Body of pancreas (tissue), 4 donors: ENCODE measurements at regions not wholly inside any gene's neighbourhood (a gene's known extent, or its start where the extent isn't known, plus 50 kb on each side); places are given as distances from the start of the nearest gene placed in this dataset.

ENCODE experiments used
- ATAC-seq: fragments of 150-250 bp; one replicate; pipeline ENCODE4 v1.9.1; 2016
- DNase-seq, 4 donors: peaks; one replicate each; pipeline ENCODE4 v3.0.0-alpha.2; 2019
- H3K27ac ChIP-seq, 4 donors: fragments of 200-600 bp; sonication (generic); 1 replicate in 3 of 4; 2 replicates in 1 of 4; pipeline versions ENCODE4 v1.5.1 to v1.6.1; 2016 to 2019; ENCODE audit warnings: mild to moderate bottlenecking in 1 of 4, mixed read lengths in 1 of 4, moderate library complexity in 1 of 4
- H3K27me3 ChIP-seq, 2 donors: fragments of 200-600 bp; sonication (generic); one replicate each; pipeline ENCODE4 v1.6.0; 2016; ENCODE audit warnings: mild to moderate bottlenecking in 1 of 2
- H3K36me3 ChIP-seq, 2 donors: fragments of 200-600 bp; sonication (generic); replicated peaks in 1 of 2; 2 replicates each; pipeline ENCODE4 v1.5.1; 2016; ENCODE audit warnings: low read depth in 2 of 2; ENCODE audit not compliant: insufficient read depth in 1 of 2
- H3K4me1 ChIP-seq: fragments of 200-600 bp; sonication (generic); one replicate; pipeline ENCODE4 v1.6.0; 2016
- H3K4me3 ChIP-seq, 2 donors: fragments of 200-600 bp; sonication (generic); 1 replicate in 1 of 2; 2 replicates in 1 of 2; pipeline ENCODE4 v1.5.1; 2016 to 2019
- H3K9me3 ChIP-seq, 3 donors: fragments of 200-600 bp; sonication (generic); 1 replicate in 2 of 3; 2 replicates in 1 of 3; pipeline ENCODE4 v1.5.1; 2016
- CTCF ChIP-seq, 7 experiments: fragments of 450-650 bp in 4 of 7; fragments of 200-600 bp in 3 of 7; sonication (generic) in 3 of 7; IDR thresholded peaks; one replicate each; pipeline ENCODE4 v1.5.1; 2016 to 2019; ENCODE audit warnings: antibody characterized with exemption in 7 of 7
- POLR2A ChIP-seq, 3 donors: fragments of 450-650 bp; IDR thresholded peaks; one replicate each; pipeline ENCODE4 v1.6.1; 2016; ENCODE audit warnings: antibody characterized with exemption in 3 of 3, mild to moderate bottlenecking in 2 of 3
- WGBS, 2 donors: methylation state at CpG; one replicate each; pipeline ENCODE4 v1.1.5; 2017; 5-methylcytosine and 5-hydroxymethylcytosine counted together
- intact Hi-C: fragments of 100-400 bp; cut with DNase I; formaldehyde crosslinking; loops from one replicate; pipeline ENCODE4 v1.15.1; 2023

- Histone ChIP-seq H3K4me3 (no peak overlapping the region), H3K9me3 (no peaks in the 10 kb centered on the region), H3K4me1 (peaks cover 25% of the 10 kb centered on the region), H3K27ac (no peak overlapping the region), H3K27me3 (no peaks in the 10 kb centered on the region), H3K36me3 (no peaks in the 10 kb centered on the region)
- no peak for TF ChIP-seq CTCF (IDR thresholded peaks at IDR 0.05)
- TF ChIP-seq POLR2A (IDR thresholded peaks at IDR 0.05) = no peak
- DNase-seq = no peak
- ATAC-seq = no peak
- intact Hi-C loops = no loop called here
- 79 to 86% methylated on average over 7 of the region's 7 CpGs for WGBS, 2 donors
Measured at GRCh38 chr2:8620611-8621382, 61.1 kb upstream of the ID2 start.

DNA sequence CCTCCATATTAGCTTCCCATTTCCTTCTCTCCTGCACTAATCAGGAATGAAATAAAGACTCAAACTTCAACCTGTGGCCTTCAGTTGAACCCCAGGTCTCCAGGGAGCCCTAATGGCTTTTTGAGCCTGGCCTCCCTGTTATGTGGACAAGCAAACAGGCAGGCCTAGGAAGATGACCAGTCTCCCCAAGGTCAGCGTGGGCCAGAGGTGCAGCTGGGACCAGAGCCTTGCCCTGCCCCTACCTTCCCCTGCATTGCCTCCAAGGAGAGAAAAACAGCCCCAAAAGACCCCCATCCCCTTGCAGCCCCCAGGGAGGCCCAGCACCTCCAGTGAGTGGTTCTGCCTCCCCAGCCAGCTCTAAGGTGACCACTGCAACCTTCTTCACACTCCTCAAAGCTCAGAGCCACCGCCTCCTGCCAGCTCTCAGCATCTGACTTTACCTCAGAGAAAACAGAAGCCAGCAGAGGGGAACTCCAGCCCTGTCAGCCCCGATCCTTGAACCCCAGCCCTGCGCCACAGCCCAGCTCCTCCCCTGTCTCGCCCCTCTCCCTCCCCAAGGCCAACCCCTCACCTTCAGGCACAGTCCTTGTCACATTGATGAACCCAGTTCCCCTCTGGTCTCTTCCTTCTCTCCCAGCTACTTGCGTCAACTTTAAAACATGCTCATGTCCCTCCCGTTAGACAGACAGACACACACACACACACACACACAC lies 59.5 kb upstream of the ID2 start:
- intact Hi-C loops = no loop called here

DNA sequence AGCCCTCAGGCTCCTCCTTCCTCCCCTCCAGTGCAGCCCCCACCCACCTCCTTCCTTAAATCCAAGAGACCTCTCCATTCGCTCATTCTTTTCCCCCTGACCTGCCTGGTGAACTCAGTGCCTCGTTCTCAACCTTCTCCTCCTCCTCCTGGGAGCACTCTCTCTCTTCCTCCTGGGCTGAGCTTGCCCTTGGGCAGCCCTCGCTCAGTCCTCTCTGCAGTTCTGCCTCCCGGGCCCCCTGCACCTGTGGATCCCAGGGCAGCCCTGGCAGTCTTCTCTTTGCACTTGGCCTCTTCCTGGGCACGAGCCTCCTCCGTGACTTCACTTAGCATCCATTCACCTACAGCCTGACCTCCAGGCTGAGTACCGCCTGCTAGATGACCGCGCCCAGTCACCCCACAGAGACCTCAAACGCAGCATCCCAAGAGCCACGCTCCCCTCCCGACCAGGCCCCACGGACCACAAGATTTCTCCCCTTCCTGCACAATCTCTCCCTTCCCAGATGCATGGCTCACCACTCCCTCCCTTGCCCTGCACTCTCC lies 58.9 kb upstream of the ID2 start:
- Histone ChIP-seq H3K36me3 (no peaks in the 10 kb centered on the region), H3K4me3 (no peak overlapping the region), H3K27me3 (no peaks in the 10 kb centered on the region), H3K4me1 (peaks cover 27% of the 10 kb centered on the region), H3K27ac (peak overlapping the region in 1 of 4 donors; percentile 45), H3K9me3 (no peaks in the 10 kb centered on the region)
- 88 to 89% methylated on average over 12 to 13 of the region's 13 CpGs for WGBS, 2 donors
- DNase-seq (no peak), ATAC-seq (no peak)
- intact Hi-C loops = no loop called here
- TF ChIP-seq CTCF (IDR thresholded peaks at IDR 0.05) (no peak), POLR2A (IDR thresholded peaks at IDR 0.05) (no peak)

More for the DNA sequence above, 59.5 kb upstream of the ID2 start:
- DNase-seq (no peak), ATAC-seq (no peak)
- Histone ChIP-seq H3K4me3 (no peak overlapping the region), H3K27ac (no peak overlapping the region), H3K4me1 (peaks cover 27% of the 10 kb centered on the region), H3K27me3 (no peaks in the 10 kb centered on the region), H3K9me3 (no peaks in the 10 kb centered on the region), H3K36me3 (no peaks in the 10 kb centered on the region)
- TF ChIP-seq CTCF (IDR thresholded peaks at IDR 0.05) (no peak), POLR2A (IDR thresholded peaks at IDR 0.05) (no peak)
- WGBS, 2 donors = 81% methylated on average over 7 of the region's 7 CpGs

DNA sequence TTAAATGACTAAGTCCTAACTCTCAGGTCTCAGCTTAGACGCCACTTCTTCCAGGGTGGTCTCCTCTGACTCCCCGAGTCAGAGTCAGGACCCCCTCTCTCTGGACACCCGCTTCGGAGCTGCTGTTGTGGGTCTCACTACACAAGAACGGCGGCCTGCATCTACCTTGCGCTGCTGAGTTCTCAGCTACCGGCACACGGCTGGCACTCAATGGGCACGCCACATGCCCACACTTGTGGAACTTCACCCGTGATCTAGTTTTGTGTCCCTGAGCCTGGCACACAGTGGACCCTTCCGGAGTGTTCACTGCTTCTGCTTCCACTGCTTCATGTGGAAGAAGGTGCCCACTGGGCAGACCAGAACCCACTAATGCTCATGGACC lies 58.3 kb upstream of the ID2 start:
- DNase-seq (no peak), ATAC-seq (no peak)
- TF ChIP-seq POLR2A (IDR thresholded peaks at IDR 0.05) (no peak), CTCF (IDR thresholded peaks at IDR 0.05) (no peak)
- whole genome bisulfite sequencing, 2 donors = 92 to 95% methylated on average over 8 to 12 of the region's 12 CpGs
- intact Hi-C loops = no loop called here
- H3K4me1 ChIP-seq = peaks cover 27% of the 10 kb centered on the region
- H3K27ac ChIP-seq = peak overlapping the region in 3 of 4 donors; percentile 45 to 62 (median 51)
- H3K4me3 ChIP-seq = no peak overlapping the region
- no peaks in the 10 kb centered on the region for H3K9me3 ChIP-seq
- no peaks in the 10 kb centered on the region for H3K27me3 ChIP-seq
- H3K36me3 ChIP-seq = no peaks in the 10 kb centered on the region
